HepG2 (cell line): ENCODE measurements at regions not wholly inside any gene's neighbourhood (a gene's known extent, or its start where the extent isn't known, plus 50 kb on each side); places are given as distances from the start of the nearest gene placed in this dataset.

Source experiments
- FOXO1 ChIP-seq: sonication (generic); formaldehyde crosslinking; IDR thresholded peaks from 2 replicates; pipeline ENCODE4 v1.4.0; 2020; ENCODE audit warnings: missing genetic modification reagents
- NR2F2 ChIP-seq: IDR thresholded peaks from 2 replicates; pipeline ENCODE4 v1.6.1; 2012; ENCODE audit warnings: low read depth, inconsistent platforms, borderline replicate concordance
- ZNF367 ChIP-seq: sonication (generic); formaldehyde crosslinking; IDR thresholded peaks from 2 replicates; pipeline ENCODE4 v1.4.0; 2020; ENCODE audit warnings: missing genetic modification reagents, borderline replicate concordance
- TF ChIP-seq, protein P1 (sequence below): sonication (generic); formaldehyde crosslinking; IDR thresholded peaks from 2 replicates; pipeline ENCODE4 v1.4.0; 2020; ENCODE audit warnings: low read depth, mild to moderate bottlenecking, missing genetic modification reagents
- TF ChIP-seq, protein P2 (sequence below): sonication (generic); formaldehyde crosslinking; IDR thresholded peaks from 2 replicates; pipeline ENCODE4 v1.4.0; 2020; ENCODE audit warnings: missing genetic modification reagents, mild to moderate bottlenecking, borderline replicate concordance
- TF ChIP-seq, protein P3 (sequence below): sonication (generic); formaldehyde crosslinking; IDR thresholded peaks from 2 replicates; pipeline ENCODE4 v1.5.0; 2020; ENCODE audit warnings: missing genetic modification reagents
- TF ChIP-seq, protein P4 (sequence below): sonication (generic); formaldehyde crosslinking; IDR thresholded peaks from 2 replicates; pipeline ENCODE4 v1.8.0; 2022; ENCODE audit warnings: missing genetic modification reagents, mild to moderate bottlenecking, moderate library complexity, borderline replicate concordance

DNA sequence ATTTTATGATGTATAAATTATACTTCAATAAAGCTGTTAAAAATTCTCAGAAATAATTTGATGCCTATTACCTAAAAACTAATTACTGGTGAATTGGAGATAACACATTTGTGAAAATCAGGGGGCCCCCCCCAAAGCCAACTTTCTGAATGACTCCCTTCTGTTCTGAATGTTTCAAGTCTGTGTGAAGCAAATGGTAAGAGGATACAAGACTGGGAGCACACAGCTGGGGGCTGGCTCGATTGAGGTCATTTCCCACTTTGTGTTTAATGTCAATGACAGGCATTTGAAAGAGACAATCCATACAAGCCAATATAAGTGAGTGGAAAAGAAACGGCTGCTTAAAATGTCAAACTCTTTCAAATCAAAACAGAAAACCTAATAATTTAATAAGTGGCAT lies 155.8 kb downstream of the SH2D1A start (continued):
- TF ChIP-seq, protein P1, sequence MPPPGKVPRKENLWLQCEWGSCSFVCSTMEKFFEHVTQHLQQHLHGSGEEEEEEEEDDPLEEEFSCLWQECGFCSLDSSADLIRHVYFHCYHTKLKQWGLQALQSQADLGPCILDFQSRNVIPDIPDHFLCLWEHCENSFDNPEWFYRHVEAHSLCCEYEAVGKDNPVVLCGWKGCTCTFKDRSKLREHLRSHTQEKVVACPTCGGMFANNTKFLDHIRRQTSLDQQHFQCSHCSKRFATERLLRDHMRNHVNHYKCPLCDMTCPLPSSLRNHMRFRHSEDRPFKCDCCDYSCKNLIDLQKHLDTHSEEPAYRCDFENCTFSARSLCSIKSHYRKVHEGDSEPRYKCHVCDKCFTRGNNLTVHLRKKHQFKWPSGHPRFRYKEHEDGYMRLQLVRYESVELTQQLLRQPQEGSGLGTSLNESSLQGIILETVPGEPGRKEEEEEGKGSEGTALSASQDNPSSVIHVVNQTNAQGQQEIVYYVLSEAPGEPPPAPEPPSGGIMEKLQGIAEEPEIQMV = no peak
- TF ChIP-seq FOXO1 (CRISPR knock-in tag) = no peak
- TF ChIP-seq, protein P2, sequence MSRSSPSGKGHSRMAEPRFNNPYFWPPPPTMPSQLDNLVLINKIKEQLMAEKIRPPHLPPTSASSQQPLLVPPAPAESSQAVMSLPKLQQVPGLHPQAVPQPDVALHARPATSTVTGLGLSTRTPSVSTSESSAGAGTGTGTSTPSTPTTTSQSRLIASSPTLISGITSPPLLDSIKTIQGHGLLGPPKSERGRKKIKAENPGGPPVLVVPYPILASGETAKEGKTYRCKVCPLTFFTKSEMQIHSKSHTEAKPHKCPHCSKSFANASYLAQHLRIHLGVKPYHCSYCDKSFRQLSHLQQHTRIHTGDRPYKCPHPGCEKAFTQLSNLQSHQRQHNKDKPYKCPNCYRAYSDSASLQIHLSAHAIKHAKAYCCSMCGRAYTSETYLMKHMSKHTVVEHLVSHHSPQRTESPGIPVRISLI (CRISPR knock-in tag) = no peak
- TF ChIP-seq, protein P3, sequence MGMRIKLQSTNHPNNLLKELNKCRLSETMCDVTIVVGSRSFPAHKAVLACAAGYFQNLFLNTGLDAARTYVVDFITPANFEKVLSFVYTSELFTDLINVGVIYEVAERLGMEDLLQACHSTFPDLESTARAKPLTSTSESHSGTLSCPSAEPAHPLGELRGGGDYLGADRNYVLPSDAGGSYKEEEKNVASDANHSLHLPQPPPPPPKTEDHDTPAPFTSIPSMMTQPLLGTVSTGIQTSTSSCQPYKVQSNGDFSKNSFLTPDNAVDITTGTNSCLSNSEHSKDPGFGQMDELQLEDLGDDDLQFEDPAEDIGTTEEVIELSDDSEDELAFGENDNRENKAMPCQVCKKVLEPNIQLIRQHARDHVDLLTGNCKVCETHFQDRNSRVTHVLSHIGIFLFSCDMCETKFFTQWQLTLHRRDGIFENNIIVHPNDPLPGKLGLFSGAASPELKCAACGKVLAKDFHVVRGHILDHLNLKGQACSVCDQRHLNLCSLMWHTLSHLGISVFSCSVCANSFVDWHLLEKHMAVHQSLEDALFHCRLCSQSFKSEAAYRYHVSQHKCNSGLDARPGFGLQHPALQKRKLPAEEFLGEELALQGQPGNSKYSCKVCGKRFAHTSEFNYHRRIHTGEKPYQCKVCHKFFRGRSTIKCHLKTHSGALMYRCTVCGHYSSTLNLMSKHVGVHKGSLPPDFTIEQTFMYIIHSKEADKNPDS (CRISPR knock-in tag) = no peak
- TF ChIP-seq ZNF367 (CRISPR knock-in tag) = no peak
- TF ChIP-seq, protein P4, sequence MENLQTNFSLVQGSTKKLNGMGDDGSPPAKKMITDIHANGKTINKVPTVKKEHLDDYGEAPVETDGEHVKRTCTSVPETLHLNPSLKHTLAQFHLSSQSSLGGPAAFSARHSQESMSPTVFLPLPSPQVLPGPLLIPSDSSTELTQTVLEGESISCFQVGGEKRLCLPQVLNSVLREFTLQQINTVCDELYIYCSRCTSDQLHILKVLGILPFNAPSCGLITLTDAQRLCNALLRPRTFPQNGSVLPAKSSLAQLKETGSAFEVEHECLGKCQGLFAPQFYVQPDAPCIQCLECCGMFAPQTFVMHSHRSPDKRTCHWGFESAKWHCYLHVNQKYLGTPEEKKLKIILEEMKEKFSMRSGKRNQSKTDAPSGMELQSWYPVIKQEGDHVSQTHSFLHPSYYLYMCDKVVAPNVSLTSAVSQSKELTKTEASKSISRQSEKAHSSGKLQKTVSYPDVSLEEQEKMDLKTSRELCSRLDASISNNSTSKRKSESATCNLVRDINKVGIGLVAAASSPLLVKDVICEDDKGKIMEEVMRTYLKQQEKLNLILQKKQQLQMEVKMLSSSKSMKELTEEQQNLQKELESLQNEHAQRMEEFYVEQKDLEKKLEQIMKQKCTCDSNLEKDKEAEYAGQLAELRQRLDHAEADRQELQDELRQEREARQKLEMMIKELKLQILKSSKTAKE (CRISPR knock-in tag) = no peak
- no peak for TF ChIP-seq NR2F2
